ENCODE measurements at regions not wholly inside any gene's neighbourhood (a gene's known extent, or its start where the extent isn't known, plus 50 kb on each side); places are given as distances from the start of the nearest gene placed in this dataset.

DNA sequence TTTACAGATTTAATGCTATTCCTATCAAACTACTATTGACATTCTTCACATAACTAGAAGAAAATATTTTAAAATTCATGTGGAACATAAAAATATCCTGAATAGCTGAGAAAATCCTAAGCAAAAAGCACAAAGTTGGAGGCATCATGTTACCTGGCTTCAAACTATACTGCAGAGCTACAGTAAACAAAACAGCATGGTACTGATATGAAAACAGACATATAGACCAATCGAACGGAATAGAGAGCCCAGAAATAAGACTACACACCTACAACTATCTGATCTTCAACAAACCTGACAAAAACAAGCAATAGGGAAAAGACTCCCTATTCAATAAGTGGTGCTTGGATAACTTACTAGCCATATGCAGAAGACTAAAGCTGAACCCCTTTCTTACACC is 273.4 kb upstream of the GRIA3 start:
- no peak for TF ChIP-seq CTCF (IDR thresholded peaks at IDR 0.05)
- TF ChIP-seq POLR2A (IDR thresholded peaks at IDR 0.05), result no peak

Measured in testis (tissue), 2 donors.